ENCODE measurements at regions not wholly inside any gene's neighbourhood (a gene's known extent, or its start where the extent isn't known, plus 50 kb on each side); places are given as distances from the start of the nearest gene placed in this dataset.

DNA sequence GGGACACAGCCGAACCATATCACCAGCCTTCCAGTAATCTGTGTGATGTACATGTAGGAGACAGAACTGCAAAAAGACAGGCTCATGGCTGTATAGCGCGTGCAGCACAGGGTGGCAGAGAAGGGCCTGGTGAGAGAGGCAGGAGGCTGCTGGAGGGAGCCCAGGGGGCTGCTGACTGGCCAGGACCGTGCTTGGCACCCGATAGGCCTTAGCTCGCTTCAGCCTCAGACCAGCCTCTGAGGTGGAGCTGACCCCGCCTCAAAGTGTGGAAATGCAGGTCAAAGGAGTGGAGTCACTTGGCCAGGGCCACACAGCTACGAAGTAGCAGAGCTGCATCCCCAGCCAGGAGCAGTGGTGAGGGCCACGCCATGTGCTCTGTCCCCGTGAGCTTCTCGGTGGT lies 707.6 kb downstream of the QKI start:
- TF ChIP-seq, protein P1, sequence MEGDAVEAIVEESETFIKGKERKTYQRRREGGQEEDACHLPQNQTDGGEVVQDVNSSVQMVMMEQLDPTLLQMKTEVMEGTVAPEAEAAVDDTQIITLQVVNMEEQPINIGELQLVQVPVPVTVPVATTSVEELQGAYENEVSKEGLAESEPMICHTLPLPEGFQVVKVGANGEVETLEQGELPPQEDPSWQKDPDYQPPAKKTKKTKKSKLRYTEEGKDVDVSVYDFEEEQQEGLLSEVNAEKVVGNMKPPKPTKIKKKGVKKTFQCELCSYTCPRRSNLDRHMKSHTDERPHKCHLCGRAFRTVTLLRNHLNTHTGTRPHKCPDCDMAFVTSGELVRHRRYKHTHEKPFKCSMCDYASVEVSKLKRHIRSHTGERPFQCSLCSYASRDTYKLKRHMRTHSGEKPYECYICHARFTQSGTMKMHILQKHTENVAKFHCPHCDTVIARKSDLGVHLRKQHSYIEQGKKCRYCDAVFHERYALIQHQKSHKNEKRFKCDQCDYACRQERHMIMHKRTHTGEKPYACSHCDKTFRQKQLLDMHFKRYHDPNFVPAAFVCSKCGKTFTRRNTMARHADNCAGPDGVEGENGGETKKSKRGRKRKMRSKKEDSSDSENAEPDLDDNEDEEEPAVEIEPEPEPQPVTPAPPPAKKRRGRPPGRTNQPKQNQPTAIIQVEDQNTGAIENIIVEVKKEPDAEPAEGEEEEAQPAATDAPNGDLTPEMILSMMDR (IDR thresholded peaks at IDR 0.05) = no peak
- no peak for TF ChIP-seq POLR2A (IDR thresholded peaks at IDR 0.05)
